Suprapubic skin (tissue), 4 donors: ENCODE measurements at regions not wholly inside any gene's neighbourhood (a gene's known extent, or its start where the extent isn't known, plus 50 kb on each side); places are given as distances from the start of the nearest gene placed in this dataset.

Experiments used
- POLR2A ChIP-seq, 2 donors: fragments of 450-650 bp; IDR thresholded peaks; one replicate each; pipeline ENCODE4 v1.6.1; 2017; ENCODE audit warnings: antibody characterized with exemption in 2 of 2, mild to moderate bottlenecking in 2 of 2, moderate library complexity in 2 of 2
- POLR2AphosphoS5 ChIP-seq, 3 donors: sonication (generic); formaldehyde crosslinking; IDR thresholded peaks; one replicate each; pipeline ENCODE4 v1.6.1; 2017; ENCODE audit warnings: antibody characterized with exemption in 3 of 3
- TF ChIP-seq, protein P1 (sequence below), 2 donors: fragments of 200-600 bp in 1 of 2; fragments of 450-650 bp in 1 of 2; sonication (generic) in 1 of 2; IDR thresholded peaks; one replicate each; pipeline ENCODE4 v1.5.1; 2016 to 2019; ENCODE audit warnings: antibody characterized with exemption in 2 of 2, mild to moderate bottlenecking in 1 of 2, moderate library complexity in 1 of 2

- TF ChIP-seq POLR2A (IDR thresholded peaks at IDR 0.05) (no peak), POLR2AphosphoS5 (IDR thresholded peaks at IDR 0.05) (no peak)
- TF ChIP-seq, protein P1, sequence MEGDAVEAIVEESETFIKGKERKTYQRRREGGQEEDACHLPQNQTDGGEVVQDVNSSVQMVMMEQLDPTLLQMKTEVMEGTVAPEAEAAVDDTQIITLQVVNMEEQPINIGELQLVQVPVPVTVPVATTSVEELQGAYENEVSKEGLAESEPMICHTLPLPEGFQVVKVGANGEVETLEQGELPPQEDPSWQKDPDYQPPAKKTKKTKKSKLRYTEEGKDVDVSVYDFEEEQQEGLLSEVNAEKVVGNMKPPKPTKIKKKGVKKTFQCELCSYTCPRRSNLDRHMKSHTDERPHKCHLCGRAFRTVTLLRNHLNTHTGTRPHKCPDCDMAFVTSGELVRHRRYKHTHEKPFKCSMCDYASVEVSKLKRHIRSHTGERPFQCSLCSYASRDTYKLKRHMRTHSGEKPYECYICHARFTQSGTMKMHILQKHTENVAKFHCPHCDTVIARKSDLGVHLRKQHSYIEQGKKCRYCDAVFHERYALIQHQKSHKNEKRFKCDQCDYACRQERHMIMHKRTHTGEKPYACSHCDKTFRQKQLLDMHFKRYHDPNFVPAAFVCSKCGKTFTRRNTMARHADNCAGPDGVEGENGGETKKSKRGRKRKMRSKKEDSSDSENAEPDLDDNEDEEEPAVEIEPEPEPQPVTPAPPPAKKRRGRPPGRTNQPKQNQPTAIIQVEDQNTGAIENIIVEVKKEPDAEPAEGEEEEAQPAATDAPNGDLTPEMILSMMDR (IDR thresholded peaks at IDR 0.05): no peak
Measured at GRCh38 chr12:100743060-100743459, 51.5 kb upstream of the ANO4 start.
